Vagina (tissue), 2 donors: ENCODE measurements at regions not wholly inside any gene's neighbourhood (a gene's known extent, or its start where the extent isn't known, plus 50 kb on each side); places are given as distances from the start of the nearest gene placed in this dataset.

ENCODE experiments used
- DNase-seq, 2 donors: peaks; one replicate each; pipeline ENCODE4 v3.0.0-alpha.2; 2017; ENCODE audit errors: extremely low spot score in 2 of 2
- H3K27ac ChIP-seq: fragments of 200-600 bp; sonication (generic); one replicate; pipeline ENCODE4 v1.5.1; 2019
- H3K27me3 ChIP-seq: fragments of 200-600 bp; sonication (generic); one replicate; pipeline ENCODE4 v1.5.1; 2019
- H3K36me3 ChIP-seq, 2 donors: fragments of 200-600 bp; sonication (generic); one replicate each; pipeline ENCODE4 v1.5.1; 2017 to 2019
- H3K4me1 ChIP-seq: fragments of 200-600 bp; sonication (generic); one replicate; pipeline ENCODE4 v1.5.1; 2019
- H3K4me3 ChIP-seq, 2 donors: fragments of 200-600 bp; sonication (generic); 1 replicate in 1 of 2; 2 replicates in 1 of 2; pipeline ENCODE4 v1.5.1; 2016 to 2019
- H3K9me3 ChIP-seq: fragments of 200-600 bp; sonication (generic); one replicate; pipeline ENCODE4 v1.5.1; 2019
- POLR2A ChIP-seq, 2 donors: fragments of 450-650 bp; IDR thresholded peaks; one replicate each; pipeline ENCODE4 v1.6.1; 2017; ENCODE audit warnings: antibody characterized with exemption in 2 of 2, mild to moderate bottlenecking in 2 of 2, moderate library complexity in 2 of 2
- POLR2AphosphoS5 ChIP-seq, 2 donors: sonication (generic); formaldehyde crosslinking; IDR thresholded peaks; one replicate each; pipeline ENCODE4 v1.9.0; 2017; ENCODE audit warnings: antibody characterized with exemption in 2 of 2, mild to moderate bottlenecking in 2 of 2, low read depth in 1 of 2; ENCODE audit not compliant: insufficient read depth in 1 of 2
- intact Hi-C: fragments of 100-400 bp; cut with DNase I; formaldehyde crosslinking; loops from one replicate; pipeline ENCODE4 v1.15.1; 2023
- TF ChIP-seq, protein P1 (sequence below), 3 experiments: fragments of 450-650 bp in 2 of 3; fragments of 200-600 bp in 1 of 3; sonication (generic) in 1 of 3; IDR thresholded peaks; one replicate each; pipeline ENCODE4 v1.5.1; 2017 to 2019; ENCODE audit warnings: antibody characterized with exemption in 3 of 3, mild to moderate bottlenecking in 2 of 3, moderate library complexity in 2 of 3

DNA sequence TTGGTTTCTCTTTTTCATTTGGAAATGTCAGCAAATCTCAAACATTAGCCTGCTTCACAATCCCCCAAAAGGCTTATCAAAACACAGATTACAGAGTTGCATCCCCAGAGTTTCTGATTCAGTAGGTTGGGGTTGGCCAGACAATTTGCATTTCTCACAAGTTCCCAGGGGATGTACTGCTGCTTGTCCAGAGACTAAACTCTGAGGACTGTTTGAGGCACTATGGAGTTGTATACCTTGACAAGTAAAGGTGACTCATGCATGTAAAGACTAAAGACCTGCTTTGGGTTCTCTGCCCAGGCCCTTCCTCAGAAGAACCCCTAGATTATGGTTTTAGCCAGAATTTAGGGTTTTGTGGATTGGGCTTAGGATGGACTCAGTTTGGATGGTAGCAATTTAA, 151.1 kb upstream of the ARHGEF26 start:
- Histone ChIP-seq H3K4me3 (no peak overlapping the region), H3K4me1 (peaks cover 7% of the 10 kb centered on the region), H3K36me3 (no peaks in the 10 kb centered on the region), H3K9me3 (no peaks in the 10 kb centered on the region), H3K27ac (no peak overlapping the region), H3K27me3 (no peaks in the 10 kb centered on the region)
- no peak for TF ChIP-seq POLR2A (IDR thresholded peaks at IDR 0.05)
- no peak for TF ChIP-seq POLR2AphosphoS5 (IDR thresholded peaks at IDR 0.05; ENCODE audit: insufficient read depth in 1 of 2, low read depth in 1 of 2)
- TF ChIP-seq, protein P1, sequence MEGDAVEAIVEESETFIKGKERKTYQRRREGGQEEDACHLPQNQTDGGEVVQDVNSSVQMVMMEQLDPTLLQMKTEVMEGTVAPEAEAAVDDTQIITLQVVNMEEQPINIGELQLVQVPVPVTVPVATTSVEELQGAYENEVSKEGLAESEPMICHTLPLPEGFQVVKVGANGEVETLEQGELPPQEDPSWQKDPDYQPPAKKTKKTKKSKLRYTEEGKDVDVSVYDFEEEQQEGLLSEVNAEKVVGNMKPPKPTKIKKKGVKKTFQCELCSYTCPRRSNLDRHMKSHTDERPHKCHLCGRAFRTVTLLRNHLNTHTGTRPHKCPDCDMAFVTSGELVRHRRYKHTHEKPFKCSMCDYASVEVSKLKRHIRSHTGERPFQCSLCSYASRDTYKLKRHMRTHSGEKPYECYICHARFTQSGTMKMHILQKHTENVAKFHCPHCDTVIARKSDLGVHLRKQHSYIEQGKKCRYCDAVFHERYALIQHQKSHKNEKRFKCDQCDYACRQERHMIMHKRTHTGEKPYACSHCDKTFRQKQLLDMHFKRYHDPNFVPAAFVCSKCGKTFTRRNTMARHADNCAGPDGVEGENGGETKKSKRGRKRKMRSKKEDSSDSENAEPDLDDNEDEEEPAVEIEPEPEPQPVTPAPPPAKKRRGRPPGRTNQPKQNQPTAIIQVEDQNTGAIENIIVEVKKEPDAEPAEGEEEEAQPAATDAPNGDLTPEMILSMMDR (IDR thresholded peaks at IDR 0.05), result no peak
- intact Hi-C loops, result no loop called here
- no peak for DNase-seq

DNA sequence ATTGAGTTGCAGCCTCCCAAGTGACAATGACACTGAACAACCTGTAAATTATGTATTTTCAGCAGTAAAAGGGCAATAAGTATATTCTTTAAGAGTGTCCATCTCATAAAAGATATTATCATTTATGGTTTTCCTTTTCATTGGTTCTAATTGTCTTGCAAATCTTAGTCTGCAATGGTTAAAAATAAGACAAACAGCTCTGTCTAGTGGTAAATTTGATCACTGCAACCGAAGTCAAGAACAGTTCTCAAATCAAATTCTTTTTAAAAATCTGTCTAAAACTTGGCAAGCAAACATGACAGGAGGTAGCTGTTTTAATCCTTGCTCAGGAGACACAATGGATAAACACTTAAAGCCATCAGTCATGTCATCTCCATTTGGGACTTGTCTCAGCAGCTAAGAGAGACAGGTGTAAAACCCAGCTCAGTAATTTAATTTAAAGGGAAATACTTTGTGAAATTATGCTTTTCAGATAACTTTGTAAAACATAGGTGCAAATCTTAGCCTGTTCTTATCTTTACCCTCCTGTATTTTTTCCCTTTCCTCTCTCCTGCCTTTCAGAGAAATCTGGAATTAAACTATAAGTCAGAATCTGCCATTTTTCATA, 150.3 kb upstream of the ARHGEF26 start:
- intact Hi-C loops, result no loop called here
- H3K4me1 ChIP-seq, result peaks cover 7% of the 10 kb centered on the region
- no peak for TF ChIP-seq POLR2AphosphoS5 (IDR thresholded peaks at IDR 0.05; ENCODE audit: insufficient read depth in 1 of 2, low read depth in 1 of 2)
- TF ChIP-seq, protein P1 (IDR thresholded peaks at IDR 0.05), result peak in 1 of 3 experiments; percentile 22
- no peaks in the 10 kb centered on the region for H3K36me3 ChIP-seq
- no peak overlapping the region for H3K27ac ChIP-seq
- H3K4me3 ChIP-seq, result no peak overlapping the region
- H3K9me3 ChIP-seq, result no peaks in the 10 kb centered on the region
- H3K27me3 ChIP-seq, result no peaks in the 10 kb centered on the region
- DNase-seq, result no peak

DNA sequence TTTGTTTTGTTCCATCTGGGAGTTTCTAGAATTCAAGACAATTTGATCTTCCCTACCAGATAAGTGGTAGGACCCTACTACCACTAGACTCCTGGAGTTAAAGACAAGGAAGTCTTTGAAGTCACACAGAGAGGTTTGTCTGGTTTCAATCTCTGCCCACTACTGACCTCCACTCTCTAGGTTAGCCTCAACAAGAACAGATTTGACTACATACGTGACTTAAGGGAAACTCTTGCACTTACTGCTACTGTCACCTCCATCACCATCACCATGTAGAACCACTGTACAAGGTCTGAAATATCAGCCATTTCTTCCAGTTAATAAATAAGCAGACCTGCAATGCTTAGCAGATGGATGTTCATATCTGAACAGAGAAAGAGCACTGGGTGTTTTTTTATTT, 148.3 kb upstream of the ARHGEF26 start:
- intact Hi-C loops, result no loop called here
- TF ChIP-seq POLR2AphosphoS5 (IDR thresholded peaks at IDR 0.05; ENCODE audit: insufficient read depth in 1 of 2, low read depth in 1 of 2) (no peak), POLR2A (IDR thresholded peaks at IDR 0.05) (no peak)
- TF ChIP-seq, protein P1 (IDR thresholded peaks at IDR 0.05), result no peak
- no peak overlapping the region for H3K4me3 ChIP-seq

DNA sequence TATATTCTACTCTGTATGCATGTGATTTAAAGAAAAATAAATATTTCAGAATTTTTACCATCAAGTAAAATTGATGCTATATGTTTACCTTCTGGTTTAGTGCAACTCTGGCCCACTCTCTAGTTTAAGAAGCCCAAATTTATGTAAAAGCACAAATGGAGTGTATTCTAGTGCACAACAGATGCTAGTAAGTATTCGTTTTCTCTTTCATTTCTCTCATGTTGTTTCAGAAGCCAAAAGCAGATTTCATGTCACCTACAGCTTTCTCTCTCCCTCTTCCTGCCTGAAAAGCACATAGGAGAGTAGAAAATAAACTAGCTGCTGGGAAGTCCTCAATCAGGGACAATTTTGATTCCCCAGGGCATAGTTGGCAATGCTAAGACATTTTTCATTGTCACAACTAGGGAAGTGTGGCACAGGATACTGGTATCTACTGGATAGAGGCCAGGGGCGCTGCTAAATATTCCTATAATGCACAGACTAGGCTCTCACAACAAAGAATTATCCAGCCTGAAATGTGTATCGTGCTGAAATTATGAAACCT, 147.4 kb upstream of the ARHGEF26 start:
- Histone ChIP-seq H3K4me3 (no peak overlapping the region), H3K9me3 (no peaks in the 10 kb centered on the region), H3K36me3 (no peaks in the 10 kb centered on the region), H3K27me3 (no peaks in the 10 kb centered on the region), H3K27ac (no peak overlapping the region), H3K4me1 (peaks cover 26% of the 10 kb centered on the region)
- intact Hi-C loops, result no loop called here
- no peak for DNase-seq
- TF ChIP-seq POLR2A (IDR thresholded peaks at IDR 0.05) (no peak), POLR2AphosphoS5 (IDR thresholded peaks at IDR 0.05; ENCODE audit: insufficient read depth in 1 of 2, low read depth in 1 of 2) (no peak)
- TF ChIP-seq, protein P1 (IDR thresholded peaks at IDR 0.05), result no peak

More for the DNA sequence above, 148.3 kb upstream of the ARHGEF26 start:
- Histone ChIP-seq H3K36me3 (no peaks in the 10 kb centered on the region), H3K27ac (no peak overlapping the region), H3K27me3 (no peaks in the 10 kb centered on the region), H3K9me3 (no peaks in the 10 kb centered on the region), H3K4me1 (peaks cover 19% of the 10 kb centered on the region)
- no peak for DNase-seq

DNA sequence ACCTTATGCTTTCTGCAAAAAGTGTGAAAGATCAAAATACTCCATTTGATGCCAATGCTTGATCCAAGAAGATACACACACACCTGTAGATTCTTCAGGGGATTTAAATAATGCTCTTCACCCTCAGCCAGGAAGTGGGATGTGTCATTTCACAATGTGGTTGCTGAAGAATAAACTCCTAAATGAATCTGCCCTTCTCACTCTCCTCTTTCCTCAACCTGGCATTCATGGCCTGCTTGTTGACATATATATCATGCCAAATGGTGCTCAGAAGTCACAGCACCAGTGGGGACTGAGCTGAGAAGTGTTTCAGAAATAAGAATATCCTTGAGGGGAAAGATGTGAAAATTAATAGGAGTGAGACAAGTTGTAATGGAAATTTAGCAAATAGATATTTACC, 146.6 kb upstream of the ARHGEF26 start:
- DNase-seq, result no peak
- Histone ChIP-seq H3K27me3 (no peaks in the 10 kb centered on the region), H3K4me3 (no peak overlapping the region), H3K27ac (no peak overlapping the region), H3K36me3 (no peaks in the 10 kb centered on the region), H3K4me1 (peaks cover 26% of the 10 kb centered on the region), H3K9me3 (no peaks in the 10 kb centered on the region)
- intact Hi-C loops, result no loop called here
- TF ChIP-seq POLR2AphosphoS5 (IDR thresholded peaks at IDR 0.05; ENCODE audit: insufficient read depth in 1 of 2, low read depth in 1 of 2) (no peak), POLR2A (IDR thresholded peaks at IDR 0.05) (no peak)
- TF ChIP-seq, protein P1 (IDR thresholded peaks at IDR 0.05), result no peak
